Neural progenitor cell (in vitro differentiated cells): ENCODE measurements at regions not wholly inside any gene's neighbourhood (a gene's known extent, or its start where the extent isn't known, plus 50 kb on each side); places are given as distances from the start of the nearest gene placed in this dataset.

Experiments
- DNase-seq: peaks from one replicate; pipeline ENCODE4 v3.0.0-alpha.2; 2016; ENCODE audit warnings: low spot score
- H2AFZ ChIP-seq: fragments of 200-600 bp; sonication (generic); replicated peaks from 2 replicates; pipeline ENCODE4 v1.6.1; 2016; ENCODE audit warnings: antibody characterized with exemption
- H3F3A ChIP-seq: fragments of 200-600 bp; sonication (generic); 2 replicates; pipeline ENCODE4 v1.6.1; 2016; ENCODE audit warnings: antibody characterized with exemption, low read depth
- H3K27ac ChIP-seq: fragments of 200-600 bp; sonication (generic); 2 replicates; pipeline ENCODE4 v1.5.1; 2016; ENCODE audit warnings: mild to moderate bottlenecking
- H3K27me3 ChIP-seq: fragments of 200-600 bp; sonication (generic); 2 replicates; pipeline ENCODE4 v1.6.1; 2016; ENCODE audit warnings: mild to moderate bottlenecking, moderate library complexity
- H3K36me3 ChIP-seq: fragments of 200-600 bp; sonication (generic); 2 replicates; pipeline ENCODE4 v1.5.1; 2016
- H3K4me1 ChIP-seq: fragments of 200-600 bp; sonication (generic); 2 replicates; pipeline ENCODE4 v1.6.1; 2016; ENCODE audit warnings: mixed run types
- H3K4me2 ChIP-seq: fragments of 200-600 bp; sonication (generic); 2 replicates; pipeline ENCODE4 v1.6.1; 2016
- H3K4me3 ChIP-seq: fragments of 200-600 bp; sonication (generic); 2 replicates; pipeline ENCODE4 v1.5.1; 2016
- H3K79me2 ChIP-seq: fragments of 200-600 bp; sonication (generic); 2 replicates; pipeline ENCODE4 v1.6.1; 2016; ENCODE audit warnings: low read depth
- H3K9ac ChIP-seq: fragments of 200-600 bp; sonication (generic); 2 replicates; pipeline ENCODE4 v1.6.1; 2016
- H3K9me3 ChIP-seq: fragments of 200-600 bp; sonication (generic); 2 replicates; pipeline ENCODE4 v1.5.1; 2016; ENCODE audit warnings: low read depth
- H4K20me1 ChIP-seq: fragments of 200-600 bp; sonication (generic); 2 replicates; pipeline ENCODE4 v1.6.1; 2016; ENCODE audit warnings: low read depth
- H3K27ac Mint-ChIP-seq: 3 replicates; pipeline ENCODE4 v1.8.0; 2021; ENCODE audit warnings: mixed read lengths
- H3K27me3 Mint-ChIP-seq: 2 replicates; pipeline ENCODE4 v1.8.0; 2022; ENCODE audit warnings: low read depth, mild to moderate bottlenecking, inconsistent platforms, moderate library complexity, mixed read lengths; ENCODE audit not compliant: insufficient read depth
- H3K36me3 Mint-ChIP-seq: 3 replicates; pipeline ENCODE4 v1.8.0; 2021; ENCODE audit warnings: mixed read lengths
- H3K4me1 Mint-ChIP-seq: 3 replicates; pipeline ENCODE4 v1.8.0; 2021; ENCODE audit warnings: mixed read lengths
- H3K4me3 Mint-ChIP-seq: 3 replicates; pipeline ENCODE4 v1.8.0; 2021; ENCODE audit warnings: mild to moderate bottlenecking, moderate library complexity, mixed read lengths
- H3K9me3 Mint-ChIP-seq: 3 replicates; pipeline ENCODE4 v1.8.0; 2020; ENCODE audit warnings: mixed read lengths
- CTCF ChIP-seq: fragments of 200-600 bp; sonication (generic); IDR thresholded peaks from 2 replicates; pipeline ENCODE4 v1.5.1; 2017; ENCODE audit warnings: antibody characterized with exemption, mild to moderate bottlenecking
- EZH2 ChIP-seq: fragments of 200-600 bp; sonication (generic); IDR thresholded peaks from 2 replicates; pipeline ENCODE4 v1.6.1; 2017; ENCODE audit warnings: antibody characterized with exemption, mild to moderate bottlenecking, moderate library complexity
- EZH2phosphoT487 ChIP-seq: fragments of 200-600 bp; sonication (generic); IDR thresholded peaks from 2 replicates; pipeline ENCODE4 v1.6.1; 2017; ENCODE audit warnings: antibody characterized with exemption

- DNase-seq: no peak
- no peak overlapping the region for H3K9ac ChIP-seq
- TF ChIP-seq EZH2phosphoT487 (no peak), EZH2 (no peak), CTCF (no peak)
- H3K4me2 ChIP-seq: no peak overlapping the region
- Mint-ChIP-seq H3K9me3 (no peaks in the 10 kb centered on the region), H3K27ac (no peak overlapping the region), H3K27me3 (no peaks in the 10 kb centered on the region), H3K4me1 (no peaks in the 10 kb centered on the region), H3K36me3 (no peaks in the 10 kb centered on the region), H3K4me3 (no peak overlapping the region)
- no peak overlapping the region for H2AFZ ChIP-seq
- H3K4me1 ChIP-seq: no peaks in the 10 kb centered on the region
- H3K79me2 ChIP-seq: no peaks in the 10 kb centered on the region
- H4K20me1 ChIP-seq: no peaks in the 10 kb centered on the region
- H3K9me3 ChIP-seq: no peaks in the 10 kb centered on the region
- no peaks in the 10 kb centered on the region for H3F3A ChIP-seq
- no peak overlapping the region for H3K4me3 ChIP-seq
- H3K36me3 ChIP-seq: no peaks in the 10 kb centered on the region
- H3K27me3 ChIP-seq: no peaks in the 10 kb centered on the region
- no peak overlapping the region for H3K27ac ChIP-seq
These were observed 595.9 kb upstream of the LRRTM4 start for GRCh38 chr2:78118037-78118436.

GRCh38 chr2:78120275-78120674, 598.1 kb upstream of the LRRTM4 start:
- H3F3A ChIP-seq: no peaks in the 10 kb centered on the region
- no peaks in the 10 kb centered on the region for H3K9me3 ChIP-seq
- H3K9me3 Mint-ChIP-seq: no peaks in the 10 kb centered on the region
- H3K4me2 ChIP-seq: no peak overlapping the region
- H3K79me2 ChIP-seq: no peaks in the 10 kb centered on the region
- no peaks in the 10 kb centered on the region for H4K20me1 ChIP-seq
- H3K4me1 ChIP-seq: no peaks in the 10 kb centered on the region
- H3K4me3 Mint-ChIP-seq: no peak overlapping the region
- DNase-seq: no peak
- no peaks in the 10 kb centered on the region for H3K27me3 ChIP-seq
- no peak overlapping the region for H3K27ac Mint-ChIP-seq
- H3K9ac ChIP-seq: no peak overlapping the region
- no peak overlapping the region for H2AFZ ChIP-seq
- no peaks in the 10 kb centered on the region for H3K36me3 Mint-ChIP-seq
- H3K27ac ChIP-seq: no peak overlapping the region
- H3K27me3 Mint-ChIP-seq: no peaks in the 10 kb centered on the region
- no peaks in the 10 kb centered on the region for H3K4me1 Mint-ChIP-seq
- H3K36me3 ChIP-seq: no peaks in the 10 kb centered on the region
- no peak overlapping the region for H3K4me3 ChIP-seq
- no peak for TF ChIP-seq EZH2phosphoT487
- no peak for TF ChIP-seq EZH2
- TF ChIP-seq CTCF: no peak

GRCh38 chr2:78125042-78125441, 602.9 kb upstream of the LRRTM4 start:
- TF ChIP-seq EZH2 (no peak), EZH2phosphoT487 (no peak), CTCF (no peak)
- Mint-ChIP-seq H3K9me3 (no peaks in the 10 kb centered on the region), H3K27me3 (no peaks in the 10 kb centered on the region), H3K36me3 (no peaks in the 10 kb centered on the region), H3K4me3 (no peak overlapping the region), H3K27ac (no peak overlapping the region), H3K4me1 (no peaks in the 10 kb centered on the region)
- Histone ChIP-seq H3K4me1 (no peaks in the 10 kb centered on the region), H3F3A (no peaks in the 10 kb centered on the region), H3K79me2 (no peaks in the 10 kb centered on the region), H3K9me3 (no peaks in the 10 kb centered on the region), H3K27ac (no peak overlapping the region), H3K4me3 (no peak overlapping the region), H2AFZ (no peak overlapping the region), H4K20me1 (no peaks in the 10 kb centered on the region), H3K27me3 (no peaks in the 10 kb centered on the region), H3K9ac (no peak overlapping the region), H3K4me2 (no peak overlapping the region), H3K36me3 (no peaks in the 10 kb centered on the region)
- no peak for DNase-seq

- Mint-ChIP-seq H3K9me3 (no peaks in the 10 kb centered on the region), H3K4me3 (no peak overlapping the region), H3K36me3 (no peaks in the 10 kb centered on the region), H3K4me1 (no peaks in the 10 kb centered on the region), H3K27ac (no peak overlapping the region), H3K27me3 (no peaks in the 10 kb centered on the region)
- H3K4me3 ChIP-seq: no peak overlapping the region
- no peaks in the 10 kb centered on the region for H3K4me1 ChIP-seq
- no peaks in the 10 kb centered on the region for H3K36me3 ChIP-seq
- no peak for DNase-seq
- no peak overlapping the region for H3K27ac ChIP-seq
- TF ChIP-seq EZH2phosphoT487 (no peak), EZH2 (no peak), CTCF (no peak)
- H3F3A ChIP-seq: no peaks in the 10 kb centered on the region
- H3K27me3 ChIP-seq: no peaks in the 10 kb centered on the region
- H3K4me2 ChIP-seq: no peak overlapping the region
- no peak overlapping the region for H3K9ac ChIP-seq
- no peaks in the 10 kb centered on the region for H3K79me2 ChIP-seq
- H2AFZ ChIP-seq: no peak overlapping the region
- no peaks in the 10 kb centered on the region for H3K9me3 ChIP-seq
- no peaks in the 10 kb centered on the region for H4K20me1 ChIP-seq
These were observed 605.2 kb upstream of the LRRTM4 start for GRCh38 chr2:78127424-78127823.
